H1 (cell line): ENCODE measurements at regions not wholly inside any gene's neighbourhood (a gene's known extent, or its start where the extent isn't known, plus 50 kb on each side); places are given as distances from the start of the nearest gene placed in this dataset.

Experiments used
- CTCF ChIA-PET: fragments of 300-600 bp; sonication (Branson Sonifier 250); formaldehyde crosslinking; loops from one replicate; lab custom pipeline; 2021; ENCODE audit not compliant: partially characterized antibody; lab: Charles Lee
- POLR2A ChIA-PET: fragments of 300-600 bp; sonication (Branson Sonifier 250); formaldehyde crosslinking; loops from one replicate; lab custom pipeline; 2021; ENCODE audit warnings: inconsistent platforms; ENCODE audit not compliant: partially characterized antibody; lab: Charles Lee
- DNase-seq, 2 experiments: peaks; one replicate each; pipeline versions ENCODE4 v3.0.0 to v3.0.0-alpha.2; 2010 to 2022; ENCODE audit warnings: low spot score in 2 of 2, low read depth in 1 of 2, mixed read lengths in 1 of 2
- FAIRE-seq: peaks from 2 replicates; lab custom pipeline; 2011; peaks lifted over from hg19 to GRCh38; lab: Jason Lieb, UNC
- H2AFZ ChIP-seq: 2 replicates; pipeline ENCODE4 v1.8.1; 2012; ENCODE audit warnings: low read length, inconsistent platforms
- H2AK5ac ChIP-seq: 2 replicates; pipeline ENCODE4 v1.6.1; 2013; ENCODE audit warnings: low read depth, low read length
- H2BK120ac ChIP-seq: replicated peaks from 2 replicates; pipeline ENCODE3; 2013; ENCODE audit warnings: low read depth, low read length, inconsistent platforms
- H2BK12ac ChIP-seq: 2 replicates; pipeline ENCODE4 v1.6.1; 2013; ENCODE audit warnings: low read depth, low read length
- H2BK15ac ChIP-seq: 2 replicates; pipeline ENCODE4 v1.6.1; 2013; ENCODE audit warnings: low read length
- H2BK20ac ChIP-seq: 2 replicates; pipeline ENCODE4 v1.6.1; 2013; ENCODE audit warnings: low read length
- H2BK5ac ChIP-seq: 2 replicates; pipeline ENCODE4 v1.6.1; 2013; ENCODE audit warnings: low read depth, low read length
- H3K14ac ChIP-seq: 2 replicates; pipeline ENCODE4 v1.6.1; 2013; ENCODE audit warnings: inconsistent platforms; ENCODE audit not compliant: insufficient read length
- H3K18ac ChIP-seq: 2 replicates; pipeline ENCODE4 v1.6.1; 2013; ENCODE audit warnings: low read length; ENCODE audit errors: extremely low read depth
- H3K23ac ChIP-seq: 2 replicates; pipeline ENCODE4 v1.6.1; 2013; ENCODE audit warnings: inconsistent platforms; ENCODE audit not compliant: insufficient read length
- H3K23me2 ChIP-seq: 2 replicates; pipeline ENCODE4 v1.6.1; 2013; ENCODE audit warnings: low read depth, low read length
- H3K27ac ChIP-seq: 2 replicates; pipeline ENCODE4 v1.6.1; 2011; ENCODE audit warnings: low read depth, low read length, inconsistent platforms
- H3K27me3 ChIP-seq, 4 experiments: replicated peaks in 1 of 4; 1 replicate in 1 of 4; 2 replicates in 3 of 4; pipeline versions ENCODE4 v1.6.1 to v1.8.1; 2011 to 2013; ENCODE audit warnings: low read length in 3 of 4, mild to moderate bottlenecking in 3 of 4, inconsistent platforms in 2 of 4, mixed read lengths in 2 of 4, moderate library complexity in 1 of 4; ENCODE audit not compliant: control insufficient read depth in 3 of 4, insufficient read depth in 3 of 4; ENCODE audit errors: extremely low read depth in 1 of 4
- H3K36me3 ChIP-seq, 4 experiments: 2 replicates each; pipeline versions ENCODE4 v1.6.1 to v1.8.1; 2011 to 2013; ENCODE audit warnings: mild to moderate bottlenecking in 4 of 4, low read length in 3 of 4, moderate library complexity in 2 of 4, control low read depth in 1 of 4, inconsistent platforms in 1 of 4; ENCODE audit not compliant: insufficient read depth in 4 of 4, control insufficient read depth in 2 of 4
- H3K4ac ChIP-seq: replicated peaks from 2 replicates; pipeline ENCODE3; 2013; ENCODE audit warnings: low read length, low read depth, mixed read lengths, inconsistent platforms; ENCODE audit not compliant: insufficient read length
- H3K4me1 ChIP-seq, 4 experiments: replicated peaks in 1 of 4; 1 replicate in 1 of 4; 2 replicates in 3 of 4; pipeline versions ENCODE4 v1.6.1 to v1.8.1; 2011 to 2013; ENCODE audit warnings: low read length in 3 of 4, inconsistent platforms in 2 of 4, mixed read lengths in 1 of 4; ENCODE audit not compliant: insufficient read depth in 4 of 4, control insufficient read depth in 3 of 4
- H3K4me2 ChIP-seq, 2 experiments: 2 replicates each; pipeline versions ENCODE4 v1.6.1 to v1.8.1; 2011 to 2013; ENCODE audit warnings: low read depth in 2 of 2, low read length in 2 of 2, control low read depth in 1 of 2, inconsistent platforms in 1 of 2, mild to moderate bottlenecking in 1 of 2; ENCODE audit not compliant: insufficient read depth in 1 of 2
- H3K4me3 ChIP-seq, 4 experiments: fragments of 200-600, 300-600 bp in 1 of 4; sonication (generic), shearing (Covaris generic), sonication (Bioruptor Twin) in 1 of 4; 2 replicates each; pipeline versions ENCODE4 v1.5.1 to v1.8.1; 2011 to 2016; ENCODE audit warnings: low read length in 4 of 4, low read depth in 3 of 4, control low read depth in 2 of 4, inconsistent platforms in 2 of 4, mild to moderate bottlenecking in 2 of 4, mixed read lengths in 1 of 4, moderate library complexity in 1 of 4; ENCODE audit not compliant: insufficient read depth in 2 of 4; ENCODE audit errors: extremely low read depth in 1 of 4
- H3K56ac ChIP-seq: replicated peaks from 2 replicates; pipeline ENCODE3; 2013; ENCODE audit warnings: low read depth, mild to moderate bottlenecking, mixed read lengths, low read length, inconsistent platforms; ENCODE audit not compliant: insufficient read length
- H3K79me1 ChIP-seq: 2 replicates; pipeline ENCODE4 v1.6.1; 2013; ENCODE audit warnings: low read depth, low read length, control low read depth
- H3K79me2 ChIP-seq, 2 experiments: 2 replicates each; pipeline versions ENCODE4 v1.6.1 to v1.8.1; 2012 to 2013; ENCODE audit warnings: low read length in 2 of 2, mild to moderate bottlenecking in 2 of 2, inconsistent platforms in 1 of 2; ENCODE audit not compliant: insufficient read depth in 2 of 2, control insufficient read depth in 1 of 2
- H3K9ac ChIP-seq, 4 experiments: replicated peaks in 1 of 4; 1 replicate in 1 of 4; 2 replicates in 3 of 4; pipeline versions ENCODE4 v1.6.1 to v1.8.1; 2011 to 2013; ENCODE audit warnings: low read depth in 3 of 4, low read length in 3 of 4, control low read depth in 2 of 4, mild to moderate bottlenecking in 2 of 4, moderate library complexity in 2 of 4, inconsistent platforms in 1 of 4; ENCODE audit errors: extremely low read depth in 1 of 4
- H3K9me3 ChIP-seq, 2 experiments: 2 replicates each; pipeline versions ENCODE4 v1.6.1 to v1.8.1; 2012 to 2013; ENCODE audit warnings: mild to moderate bottlenecking in 2 of 2, moderate library complexity in 2 of 2, control low read depth in 1 of 2, inconsistent platforms in 1 of 2, low read depth in 1 of 2, low read length in 1 of 2, mixed read lengths in 1 of 2; ENCODE audit not compliant: insufficient read depth in 2 of 2
- H4K20me1 ChIP-seq, 2 experiments: replicated peaks in 1 of 2; 2 replicates each; pipeline versions ENCODE3 to v1.8.1; 2011 to 2013; ENCODE audit warnings: inconsistent platforms in 2 of 2, low read length in 2 of 2, mild to moderate bottlenecking in 1 of 2; ENCODE audit not compliant: insufficient read depth in 2 of 2, control insufficient read depth in 1 of 2
- H4K5ac ChIP-seq: 2 replicates; pipeline ENCODE4 v1.6.1; 2013; ENCODE audit warnings: low read length, low read depth, mixed read lengths, inconsistent platforms; ENCODE audit not compliant: insufficient read length
- H4K8ac ChIP-seq: 2 replicates; pipeline ENCODE4 v1.8.0; 2013; ENCODE audit warnings: mild to moderate bottlenecking, moderate library complexity, low read length, inconsistent platforms; ENCODE audit not compliant: insufficient read depth; ENCODE audit errors: extremely low read depth
- H4K91ac ChIP-seq: replicated peaks from 2 replicates; pipeline ENCODE3; 2013; ENCODE audit warnings: low read length, mixed read lengths, inconsistent platforms; ENCODE audit not compliant: insufficient read length
- WGBS, 2 experiments: shearing (Covaris generic) in 1 of 2; methylation state at CpG; one replicate each; pipeline versions ENCODE4 v1.1.6 to v1.1.7; 2013 to 2015; ENCODE audit warnings: low lambda C conversion rate in 2 of 2, mixed read lengths in 2 of 2, inconsistent platforms in 1 of 2, low coverage in 1 of 2, missing lambda C conversion rate in 1 of 2; ENCODE audit not compliant: insufficient replicate concordance in 2 of 2, insufficient coverage in 1 of 2, insufficient read length in 1 of 2; ENCODE audit errors: extremely low coverage in 1 of 2, missing lambda C conversion rate in 1 of 2; 5-methylcytosine and 5-hydroxymethylcytosine counted together

GRCh38 chr10:4004144-4004543, 219.1 kb upstream of the KLF6 start:
- H4K5ac ChIP-seq, result no peak overlapping the region
- no peak overlapping the region for H3K9ac ChIP-seq
- no peaks in the 10 kb centered on the region for H3K23me2 ChIP-seq
- CTCF ChIA-PET, result interaction anchor here (0.6 kb wide), 1 partner anchor 36 kb away, joined by 3 read pairs; no protein-coding TSS in a partner anchor
- H4K8ac ChIP-seq, result no peak overlapping the region
- H3K36me3 ChIP-seq, result no peaks in the 10 kb centered on the region
- no peak overlapping the region for H3K27ac ChIP-seq
- no peak overlapping the region for H3K4me2 ChIP-seq
- 61% methylated on average over 5 of the region's 5 CpGs; no CpG with 5 or more reads in 1 of the 2 experiments for WGBS, 2 experiments
- no peaks in the 10 kb centered on the region for H3K9me3 ChIP-seq
- no peak for DNase-seq
- peaks cover 0 to 3% (median 0%) of the 10 kb centered on the region in 4 experiments; a peak in 2 of 7 replicates for H3K4me1 ChIP-seq
- H3K27me3 ChIP-seq, result no peaks in the 10 kb centered on the region
- no peak overlapping the region for H3K4ac ChIP-seq
- H4K91ac ChIP-seq, result no peak overlapping the region
- no peak overlapping the region for H3K23ac ChIP-seq
- no peak overlapping the region for H2AK5ac ChIP-seq
- peak overlapping the region; percentile 76; the same call in 1 of the 2 replicates for H2AFZ ChIP-seq
- no peak for FAIRE-seq
- POLR2A ChIA-PET, result interaction anchor here (0.9 kb wide), 1 partner anchor 12 kb away, joined by 3 read pairs; no protein-coding TSS in a partner anchor
- no peak overlapping the region for H3K56ac ChIP-seq
- no peak overlapping the region for H2BK15ac ChIP-seq
- no peaks in the 10 kb centered on the region for H3K79me2 ChIP-seq
- no peak overlapping the region for H2BK120ac ChIP-seq
- H3K4me3 ChIP-seq, result no peak overlapping the region
- H2BK12ac ChIP-seq, result no peak overlapping the region
- no peak overlapping the region for H3K18ac ChIP-seq
- no peak overlapping the region for H2BK20ac ChIP-seq
- no peaks in the 10 kb centered on the region for H4K20me1 ChIP-seq
- H3K14ac ChIP-seq, result no peak overlapping the region
- H2BK5ac ChIP-seq, result no peak overlapping the region
- no peaks in the 10 kb centered on the region for H3K79me1 ChIP-seq
